NCI-H345 treated with DMSO at 0.1 percent for 48 hours (cell line): ENCODE measurements at regions not wholly inside any gene's neighbourhood (a gene's known extent, or its start where the extent isn't known, plus 50 kb on each side); places are given as distances from the start of the nearest gene placed in this dataset.

Source experiments
- DNase-seq: peaks from one replicate; lab custom pipeline; 2025; ENCODE audit not compliant: unreplicated experiment; lab: John Stamatoyannopoulos, UW

GRCh38 chr1:58908561-58909560 is 125.0 kb upstream of the JUN start:
- DNase-seq = no peak

- DNase-seq = no peak
Observed at GRCh38 chr1:58909914-58910681, 126.3 kb upstream of the JUN start.

- no peak for DNase-seq
Observed at GRCh38 chr1:58911841-58912499, 128.1 kb upstream of the JUN start.

GRCh38 chr1:58914925-58915324 is 131.1 kb upstream of the JUN start:
- no peak for DNase-seq

- no peak for DNase-seq
Observed at GRCh38 chr1:58917436-58917835, 133.6 kb upstream of the JUN start.

GRCh38 chr1:58919226-58919958 is 135.5 kb upstream of the JUN start:
- DNase-seq = no peak

GRCh38 chr1:58919959-58920321 is 136.1 kb upstream of the JUN start:
- DNase-seq = no peak

- DNase-seq = no peak
Observed at GRCh38 chr1:58921342-58921741, 137.5 kb upstream of the JUN start.

GRCh38 chr1:58921751-58922150 is 137.9 kb upstream of the JUN start:
- DNase-seq = no peak

GRCh38 chr1:58922302-58923089 is 138.6 kb upstream of the JUN start:
- DNase-seq = no peak

GRCh38 chr1:58923090-58923470 is 139.2 kb upstream of the JUN start:
- DNase-seq = no peak

- no peak for DNase-seq
Observed at GRCh38 chr1:58924016-58924565, 140.2 kb upstream of the JUN start.

- DNase-seq = no peak
Observed at GRCh38 chr1:58924821-58925220, 141.0 kb upstream of the JUN start.

GRCh38 chr1:58925247-58925646 is 141.4 kb upstream of the JUN start:
- DNase-seq = no peak

- DNase-seq = no peak
Observed at GRCh38 chr1:58926152-58926551, 142.3 kb upstream of the JUN start.

- DNase-seq = peak; percentile 60
Observed at GRCh38 chr1:58927041-58927721, 143.3 kb upstream of the JUN start.

- no peak for DNase-seq
Observed at GRCh38 chr1:58927722-58928085, 143.9 kb upstream of the JUN start.

GRCh38 chr1:58928514-58928913 is 144.7 kb upstream of the JUN start:
- DNase-seq = no peak

GRCh38 chr1:58929671-58930325 is 146.0 kb upstream of the JUN start:
- no peak for DNase-seq
